ENCODE measurements at regions not wholly inside any gene's neighbourhood (a gene's known extent, or its start where the extent isn't known, plus 50 kb on each side); places are given as distances from the start of the nearest gene placed in this dataset.

GRCh38 chr9:102514541-102514940, 480.6 kb upstream of the CYLC2 start:
- H3K27me3 ChIP-seq (ENCODE audit: insufficient read depth, poor library complexity, severe bottlenecking): peaks cover 9% of the 10 kb centered on the region
- H3K9me3 ChIP-seq (ENCODE audit: severe bottlenecking): no peaks in the 10 kb centered on the region
- DNase-seq (ENCODE audit: low spot score) (no peak), ATAC-seq (ENCODE audit: low read depth) (no peak)
- no peak overlapping the region for H3K4me3 ChIP-seq (ENCODE audit: severe bottlenecking)
- H3K27ac ChIP-seq (ENCODE audit: poor library complexity, severe bottlenecking): no peak overlapping the region
- no peak for TF ChIP-seq CTCF (IDR thresholded peaks at IDR 0.05; ENCODE audit: poor library complexity, severe bottlenecking)
- H3K36me3 ChIP-seq (ENCODE audit: low read depth): no peaks in the 10 kb centered on the region
- H3K4me1 ChIP-seq (ENCODE audit: insufficient read depth, poor library complexity, severe bottlenecking): no peaks in the 10 kb centered on the region

- Histone ChIP-seq H3K27me3 (ENCODE audit: insufficient read depth, poor library complexity, severe bottlenecking) (peaks cover 2% of the 10 kb centered on the region), H3K4me3 (ENCODE audit: severe bottlenecking) (no peak overlapping the region), H3K27ac (ENCODE audit: poor library complexity, severe bottlenecking) (no peak overlapping the region), H3K4me1 (ENCODE audit: insufficient read depth, poor library complexity, severe bottlenecking) (no peaks in the 10 kb centered on the region), H3K36me3 (ENCODE audit: low read depth) (no peaks in the 10 kb centered on the region), H3K9me3 (ENCODE audit: severe bottlenecking) (no peaks in the 10 kb centered on the region)
- DNase-seq (ENCODE audit: low spot score) (no peak), ATAC-seq (ENCODE audit: low read depth) (no peak)
- no peak for TF ChIP-seq CTCF (IDR thresholded peaks at IDR 0.05; ENCODE audit: poor library complexity, severe bottlenecking)
Measured at GRCh38 chr9:102507044-102507687, 488.0 kb upstream of the CYLC2 start.

GRCh38 chr9:102506406-102506805, 488.7 kb upstream of the CYLC2 start:
- no peak overlapping the region for H3K4me3 ChIP-seq (ENCODE audit: severe bottlenecking)
- no peak for TF ChIP-seq CTCF (IDR thresholded peaks at IDR 0.05; ENCODE audit: poor library complexity, severe bottlenecking)
- no peaks in the 10 kb centered on the region for H3K36me3 ChIP-seq (ENCODE audit: low read depth)
- H3K4me1 ChIP-seq (ENCODE audit: insufficient read depth, poor library complexity, severe bottlenecking): no peaks in the 10 kb centered on the region
- no peak overlapping the region for H3K27ac ChIP-seq (ENCODE audit: poor library complexity, severe bottlenecking)
- no peaks in the 10 kb centered on the region for H3K9me3 ChIP-seq (ENCODE audit: severe bottlenecking)
- DNase-seq (ENCODE audit: low spot score): no peak
- no peak for ATAC-seq (ENCODE audit: low read depth)
- no peaks in the 10 kb centered on the region for H3K27me3 ChIP-seq (ENCODE audit: insufficient read depth, poor library complexity, severe bottlenecking)

- ATAC-seq (ENCODE audit: low read depth) (no peak), DNase-seq (ENCODE audit: low spot score) (no peak)
Measured at GRCh38 chr9:102499468-102499867, 495.7 kb upstream of the CYLC2 start.

More at GRCh38 chr9:102499468-102499867, 495.7 kb upstream of the CYLC2 start:
- TF ChIP-seq CTCF (IDR thresholded peaks at IDR 0.05; ENCODE audit: poor library complexity, severe bottlenecking): no peak
- Histone ChIP-seq H3K27ac (ENCODE audit: poor library complexity, severe bottlenecking) (no peak overlapping the region), H3K36me3 (ENCODE audit: low read depth) (no peaks in the 10 kb centered on the region), H3K9me3 (ENCODE audit: severe bottlenecking) (no peaks in the 10 kb centered on the region), H3K4me1 (ENCODE audit: insufficient read depth, poor library complexity, severe bottlenecking) (no peaks in the 10 kb centered on the region), H3K4me3 (ENCODE audit: severe bottlenecking) (no peak overlapping the region), H3K27me3 (ENCODE audit: insufficient read depth, poor library complexity, severe bottlenecking) (no peaks in the 10 kb centered on the region)

All from RWPE2 (cell line).